NCI-H526 (cell line): ENCODE measurements at regions not wholly inside any gene's neighbourhood (a gene's known extent, or its start where the extent isn't known, plus 50 kb on each side); places are given as distances from the start of the nearest gene placed in this dataset.
"Not testable (repeated sequence)": the region's sequence is repeated elsewhere in the genome, so short reads cannot be mapped to it uniquely, and the experiment has no call there.

ENCODE experiments used
- DNase-seq, 2 experiments: peaks; one replicate each; lab custom pipeline; 2025; lab: John Stamatoyannopoulos, UW

GRCh38 chr15:85196697-85197096, 183.7 kb upstream of the AKAP13 start:
- DNase-seq: not testable (repeated sequence)

DNA sequence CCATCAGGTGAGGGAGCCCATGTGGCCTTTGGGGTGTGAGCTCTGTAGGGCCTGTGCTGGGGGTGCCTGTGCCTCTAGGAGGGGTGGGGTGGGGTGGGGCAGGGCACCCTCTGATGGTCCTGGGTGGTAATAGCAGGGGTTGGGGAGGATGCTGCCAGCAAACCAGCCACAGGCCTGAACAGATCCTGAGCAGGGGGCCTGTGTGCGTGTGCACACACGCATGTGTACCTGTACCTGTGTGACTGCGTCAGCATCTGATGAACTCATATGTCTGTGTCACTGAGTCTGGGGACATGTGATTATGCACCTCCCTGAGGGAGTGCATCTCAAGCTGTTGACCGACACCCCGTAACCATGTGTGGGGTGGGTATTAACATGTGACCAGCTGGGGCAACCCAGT, 182.8 kb upstream of the AKAP13 start:
- DNase-seq: not testable (repeated sequence)

GRCh38 chr15:85198432-85198831, 182.0 kb upstream of the AKAP13 start:
- DNase-seq: not testable (repeated sequence)

- DNase-seq: not testable (repeated sequence)
These were observed 180.2 kb upstream of the AKAP13 start for GRCh38 chr15:85200215-85200614.

GRCh38 chr15:85201118-85201793, 179.1 kb upstream of the AKAP13 start:
- DNase-seq: not testable (repeated sequence)

DNA sequence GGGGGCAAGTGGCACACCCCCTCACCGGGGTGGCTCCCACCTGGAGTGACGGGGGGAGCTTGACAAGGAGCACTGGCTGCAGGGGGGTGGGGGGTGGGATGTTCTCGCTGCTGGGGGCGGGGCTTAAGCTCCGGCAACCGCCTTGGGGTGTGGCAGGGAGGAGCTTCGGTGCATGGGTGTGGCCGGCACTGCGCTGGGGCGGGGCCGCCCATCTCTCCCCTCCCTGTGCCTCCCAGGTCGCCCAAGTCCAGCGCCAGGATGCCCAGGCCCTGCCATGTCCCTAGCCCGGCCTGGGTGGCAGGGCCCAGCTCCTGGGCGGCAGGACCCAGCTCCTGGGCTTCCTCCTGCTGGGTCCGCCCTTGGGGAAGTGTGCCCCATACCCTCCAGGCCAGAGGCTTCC, 175.9 kb upstream of the AKAP13 start:
- DNase-seq: not testable (repeated sequence)

- DNase-seq: not testable (repeated sequence)
These were observed 146.5 kb upstream of the AKAP13 start for GRCh38 chr15:85233791-85234325.

GRCh38 chr15:85234450-85235196, 145.8 kb upstream of the AKAP13 start:
- DNase-seq: not testable (repeated sequence)

- DNase-seq: not testable (repeated sequence)
These were observed 136.3 kb upstream of the AKAP13 start for GRCh38 chr15:85244056-85244455.

- DNase-seq: peak; percentile 3 to 14
These were observed 129.4 kb upstream of the AKAP13 start for GRCh38 chr15:85250938-85251542.

- DNase-seq: not testable (repeated sequence)
These were observed 127.0 kb upstream of the AKAP13 start for GRCh38 chr15:85253196-85253915.

GRCh38 chr15:85254961-85255360, 125.4 kb upstream of the AKAP13 start:
- not testable (repeated sequence) for DNase-seq

DNA sequence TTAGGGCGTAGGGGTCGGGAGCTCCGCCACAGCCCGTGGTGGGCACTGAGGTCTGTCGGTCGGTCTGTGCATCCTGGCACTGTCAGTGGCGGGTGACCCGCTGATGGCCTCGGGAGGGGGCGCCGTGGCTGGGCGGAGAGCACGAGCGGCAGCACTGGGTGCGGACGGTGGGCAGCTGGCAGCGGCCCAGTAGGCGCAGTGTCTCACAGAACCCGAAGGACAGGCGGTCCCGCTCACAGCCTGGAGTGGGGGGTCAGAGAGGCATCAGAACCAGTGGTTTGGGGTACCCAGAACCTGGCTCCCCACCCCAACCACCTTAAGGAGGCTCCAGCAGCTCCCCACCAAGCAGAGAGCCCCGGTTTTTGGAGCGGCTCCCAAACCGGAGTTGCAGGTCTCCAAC, 124.9 kb upstream of the AKAP13 start:
- not testable (repeated sequence) for DNase-seq

GRCh38 chr15:85256009-85256997, 124.1 kb upstream of the AKAP13 start:
- not testable (repeated sequence) for DNase-seq

DNA sequence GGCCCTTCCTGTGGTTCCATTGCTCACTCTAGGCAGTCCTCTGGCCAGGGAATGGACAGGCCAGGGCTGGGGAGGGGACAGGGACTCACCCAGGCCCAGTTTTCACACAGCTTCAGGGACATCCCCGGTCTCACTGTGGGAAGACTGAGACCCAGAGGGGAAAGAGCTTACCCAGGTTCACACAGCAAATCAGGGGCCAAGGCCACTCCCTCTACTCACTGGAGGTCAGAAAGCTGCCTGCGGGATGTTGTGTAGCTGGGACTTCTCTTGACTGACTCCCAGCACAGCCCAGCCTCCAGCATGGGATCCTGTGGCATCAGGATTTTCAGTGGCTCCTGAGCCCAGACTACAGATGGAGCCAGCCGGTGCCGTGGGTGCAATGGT, 122.3 kb upstream of the AKAP13 start:
- peak in 1 of 2 experiments; percentile 7 for DNase-seq

DNA sequence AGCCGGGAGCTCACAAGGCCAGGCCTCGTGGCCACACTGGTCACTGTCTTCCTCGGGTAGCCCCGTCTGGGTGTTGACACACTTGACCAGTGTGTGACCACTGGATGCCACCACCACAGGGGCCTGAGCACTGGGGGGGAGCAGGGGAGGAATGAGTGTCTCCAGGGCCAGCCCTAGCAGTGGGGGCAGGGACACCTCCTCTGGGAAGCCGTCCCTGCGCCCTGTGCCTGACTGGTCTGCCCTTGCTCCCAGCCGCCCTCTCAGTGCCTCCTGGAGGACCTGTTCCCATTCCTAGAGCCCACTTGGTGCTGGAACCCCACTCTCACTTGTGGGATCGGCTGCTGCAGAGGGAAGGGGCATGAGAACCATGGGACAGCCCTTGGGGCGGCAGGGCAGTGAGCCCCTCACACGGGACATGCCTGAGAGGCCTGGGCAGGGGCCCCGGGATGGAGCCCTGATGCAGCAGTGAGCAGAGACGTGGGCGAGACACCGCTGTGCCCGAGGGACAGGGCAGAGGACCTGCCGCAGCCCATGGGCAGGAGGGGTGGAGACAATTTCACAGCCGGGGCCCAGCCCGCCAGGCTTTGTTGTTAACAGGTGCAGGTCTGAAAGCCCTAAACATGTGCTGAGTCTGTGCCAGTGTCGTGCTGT, 121.7 kb upstream of the AKAP13 start:
- not testable (repeated sequence) for DNase-seq

GRCh38 chr15:85260526-85260925, 119.9 kb upstream of the AKAP13 start:
- not testable (repeated sequence) for DNase-seq

- DNase-seq: not testable (repeated sequence)
These were observed 117.8 kb upstream of the AKAP13 start for GRCh38 chr15:85262461-85263055.

DNA sequence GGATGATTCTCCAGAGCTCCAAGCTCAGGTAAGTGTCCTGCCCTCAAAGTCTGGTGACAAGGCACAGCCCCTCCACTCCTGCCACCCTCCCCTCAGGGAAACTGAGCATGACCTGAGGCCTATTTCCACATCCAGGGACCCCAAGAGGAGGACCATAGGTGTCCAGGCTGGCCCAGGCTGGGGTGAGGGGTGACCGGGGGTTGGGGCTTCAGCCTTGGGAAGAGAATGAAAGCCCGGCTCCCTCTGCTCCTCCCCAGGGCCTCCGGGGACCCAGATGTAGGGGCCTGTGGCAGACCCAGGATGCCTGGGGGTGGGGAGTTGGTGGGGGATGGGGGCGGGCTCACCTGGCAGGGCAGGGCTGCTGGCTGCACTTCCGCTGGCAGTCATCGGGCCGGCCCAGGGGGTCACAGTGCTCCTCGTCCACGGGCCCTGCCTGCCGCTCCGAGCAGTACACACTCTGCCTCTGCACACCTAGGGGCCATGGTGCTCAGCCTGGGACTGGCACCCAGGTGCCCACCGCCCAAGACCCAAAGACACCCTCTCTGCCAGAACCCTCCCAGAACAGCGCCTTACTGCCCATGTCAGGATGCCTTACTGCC, 116.5 kb upstream of the AKAP13 start:
- not testable (repeated sequence) for DNase-seq
